ENCODE measurements at regions not wholly inside any gene's neighbourhood (a gene's known extent, or its start where the extent isn't known, plus 50 kb on each side); places are given as distances from the start of the nearest gene placed in this dataset.

- TF ChIP-seq CTCF (IDR thresholded peaks at IDR 0.05) (no peak), EP300 (IDR thresholded peaks at IDR 0.05) (no peak), POLR2A (IDR thresholded peaks at IDR 0.05) (no peak), POLR2AphosphoS5 (IDR thresholded peaks at IDR 0.05) (no peak)
These were observed 62.7 kb downstream of the CCDC74A start for GRCh38 chr2:131590366-131590765.

Data from upper lobe of left lung (tissue), 4 donors.